NK-92 treated with Interleukin-12 subunit alpha and Interleukin-12 subunit beta, amount 100 ng/mL, for 24 hours (cell line): ENCODE measurements at regions not wholly inside any gene's neighbourhood (a gene's known extent, or its start where the extent isn't known, plus 50 kb on each side); places are given as distances from the start of the nearest gene placed in this dataset.
"Not testable (repeated sequence)": the region's sequence is repeated elsewhere in the genome, so short reads cannot be mapped to it uniquely, and the experiment has no call there.

ENCODE experiments used
- DNase-seq: peaks from one replicate; lab custom pipeline; 2025; lab: John Stamatoyannopoulos, UW

DNA sequence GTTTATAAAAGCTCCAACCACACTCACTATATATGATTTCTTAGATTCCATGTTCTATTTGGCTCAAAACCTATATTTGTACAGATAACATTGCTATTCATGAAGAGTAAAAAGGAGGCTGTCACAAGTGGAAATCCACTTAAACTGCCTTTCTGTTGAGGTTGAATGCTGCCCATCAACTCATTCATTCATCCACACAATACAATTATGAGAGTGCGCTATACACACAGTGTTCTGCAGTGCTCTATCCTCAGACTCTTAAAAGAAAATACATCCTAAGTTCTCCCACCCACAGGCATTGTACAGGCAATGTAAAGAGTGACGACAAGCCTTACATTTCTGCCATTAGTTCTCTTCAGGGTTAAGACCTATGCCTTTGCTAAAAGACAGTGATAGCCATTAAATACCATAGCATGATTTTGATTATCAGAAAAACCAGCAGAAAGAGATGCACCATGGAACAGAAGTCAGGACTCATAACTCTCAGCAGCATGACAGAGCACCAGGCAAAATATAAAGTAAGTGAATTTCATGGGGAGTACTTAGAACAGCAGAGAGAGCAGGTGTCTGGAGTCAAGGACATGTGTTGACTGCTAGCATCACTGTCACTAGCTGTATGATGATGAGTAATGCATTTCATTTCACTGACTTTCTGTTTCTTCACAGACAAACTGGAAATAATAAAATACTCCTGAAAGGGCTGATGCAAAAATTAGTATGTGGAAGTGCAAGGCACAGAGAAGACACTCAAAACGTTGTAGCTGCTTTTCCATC is 218.0 kb downstream of the RBM26 start:
- no peak for DNase-seq

DNA sequence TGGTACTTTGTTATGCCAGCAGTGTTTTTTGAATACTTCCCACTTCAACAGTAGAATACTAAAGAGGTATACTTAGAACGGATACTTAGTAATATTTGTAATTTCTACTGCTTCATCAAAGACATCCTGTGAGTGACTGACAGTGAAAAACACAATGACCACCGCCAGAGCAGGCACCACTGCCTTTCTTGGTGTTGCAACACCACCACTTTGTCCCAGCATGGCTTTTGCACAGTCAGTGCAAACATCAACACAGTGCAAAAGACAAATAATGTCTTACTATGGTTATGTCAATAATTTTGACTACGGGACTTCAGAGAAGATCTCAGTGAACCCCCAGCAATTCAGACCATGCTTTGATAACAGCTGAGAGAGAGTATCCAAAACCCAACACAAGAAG is 220.5 kb downstream of the RBM26 start:
- DNase-seq, result no peak

GRCh38 chr13:79183231-79183630 is 222.8 kb downstream of the RBM26 start:
- DNase-seq, result no peak

- not testable (repeated sequence) for DNase-seq
Measured at GRCh38 chr13:79173691-79174090, 232.4 kb downstream of the RBM26 start.

GRCh38 chr13:79172924-79173323 is 233.1 kb downstream of the RBM26 start:
- DNase-seq, result not testable (repeated sequence)

GRCh38 chr13:79171141-79172061 is 234.7 kb downstream of the RBM26 start:
- no peak for DNase-seq

- DNase-seq, result no peak
Measured at GRCh38 chr13:79160818-79161217, 245.2 kb downstream of the RBM26 start.

DNA sequence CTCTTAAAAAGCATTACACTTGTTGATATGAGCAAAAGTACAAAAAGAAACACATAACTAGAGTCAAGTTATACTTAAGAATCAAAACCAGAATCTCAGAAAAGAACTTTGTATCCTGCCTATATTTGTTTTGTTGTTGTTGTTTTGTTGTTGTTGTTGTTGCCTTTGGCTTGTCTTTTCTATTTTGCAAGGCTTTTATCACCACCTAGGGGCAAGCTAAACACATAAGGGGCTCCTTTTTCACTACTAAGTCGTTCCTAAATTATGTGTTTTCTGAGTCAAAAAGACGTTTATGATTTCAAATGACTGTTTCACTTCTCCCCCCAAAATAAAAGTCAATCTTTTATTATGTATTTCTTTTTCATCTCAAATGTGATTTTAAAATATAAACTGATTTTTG is 250.2 kb downstream of the RBM26 start:
- DNase-seq, result no peak

DNA sequence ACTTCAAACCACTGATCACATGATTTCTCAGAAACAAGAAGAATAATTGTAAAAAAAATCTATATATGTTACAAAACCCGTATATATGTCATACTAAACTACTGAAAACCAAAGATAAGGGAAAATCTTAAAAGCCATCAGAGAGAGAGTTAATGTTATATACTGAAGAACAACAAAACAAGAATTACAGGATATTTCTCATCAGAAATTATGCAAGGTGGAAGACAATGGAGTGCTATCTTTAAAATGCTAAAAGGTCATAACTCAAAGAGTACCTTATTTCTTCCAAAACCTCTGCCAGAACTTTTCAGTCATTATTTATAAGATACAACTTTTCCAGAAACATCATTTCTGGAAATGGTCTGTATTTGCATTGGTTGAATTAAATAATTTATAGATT is 256.8 kb downstream of the RBM26 start:
- no peak for DNase-seq

GRCh38 chr13:79141082-79141481 is 265.0 kb downstream of the RBM26 start:
- DNase-seq, result no peak

DNA sequence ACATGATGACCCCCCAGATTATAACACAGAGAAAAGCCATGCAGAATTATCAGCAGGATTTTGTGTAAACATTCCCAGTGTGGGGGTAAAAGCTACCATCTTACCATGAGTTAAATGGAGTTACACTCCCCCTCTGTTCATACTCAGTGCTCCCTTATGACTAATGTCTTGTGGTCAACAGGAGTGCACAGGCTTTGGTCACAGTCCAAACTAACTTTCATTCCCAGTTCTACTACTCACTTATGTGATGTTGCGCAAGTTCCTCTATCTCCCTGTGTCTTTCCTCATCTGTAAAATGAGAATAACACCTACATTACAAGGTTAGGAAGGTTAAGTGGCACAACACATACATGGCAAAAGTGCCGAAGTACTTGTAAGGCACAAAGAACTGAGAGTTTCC is 277.9 kb downstream of the RBM26 start:
- no peak for DNase-seq

DNA sequence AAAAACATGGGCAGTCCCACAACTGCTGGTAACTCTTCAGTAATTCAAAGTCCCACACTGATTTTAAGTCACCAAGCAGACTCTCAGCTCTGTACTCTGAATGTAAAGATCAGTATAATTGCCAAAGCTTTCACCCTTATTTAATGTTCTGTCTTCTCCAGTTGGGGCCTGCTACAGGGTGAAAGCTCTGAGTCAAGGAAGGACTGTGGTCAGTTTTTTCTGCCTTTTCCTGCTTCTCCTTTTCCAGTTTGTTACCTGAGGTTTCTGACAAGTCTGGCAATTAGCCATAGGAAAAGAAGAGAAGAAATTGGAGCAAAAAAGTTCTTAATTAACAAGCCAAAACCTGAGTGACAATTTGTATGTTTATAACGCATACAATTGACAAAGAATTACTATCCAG is 279.3 kb downstream of the RBM26 start:
- no peak for DNase-seq

GRCh38 chr13:79124183-79124582 is 281.9 kb downstream of the RBM26 start:
- DNase-seq, result no peak

- DNase-seq, result no peak
Measured at GRCh38 chr13:79121286-79121685, 284.8 kb downstream of the RBM26 start.

- DNase-seq, result no peak
Measured at GRCh38 chr13:79119578-79120107, 286.4 kb downstream of the RBM26 start.

GRCh38 chr13:79112016-79112415 is 294.0 kb downstream of the RBM26 start:
- DNase-seq, result no peak

GRCh38 chr13:79108914-79109643 is 297.0 kb downstream of the RBM26 start:
- DNase-seq, result no peak

GRCh38 chr13:79098596-79098995 is 307.5 kb downstream of the RBM26 start:
- DNase-seq, result no peak

GRCh38 chr13:79097201-79097600 is 308.9 kb downstream of the RBM26 start:
- DNase-seq, result no peak

- DNase-seq, result no peak
Measured at GRCh38 chr13:79096099-79096498, 310.0 kb downstream of the RBM26 start.

DNA sequence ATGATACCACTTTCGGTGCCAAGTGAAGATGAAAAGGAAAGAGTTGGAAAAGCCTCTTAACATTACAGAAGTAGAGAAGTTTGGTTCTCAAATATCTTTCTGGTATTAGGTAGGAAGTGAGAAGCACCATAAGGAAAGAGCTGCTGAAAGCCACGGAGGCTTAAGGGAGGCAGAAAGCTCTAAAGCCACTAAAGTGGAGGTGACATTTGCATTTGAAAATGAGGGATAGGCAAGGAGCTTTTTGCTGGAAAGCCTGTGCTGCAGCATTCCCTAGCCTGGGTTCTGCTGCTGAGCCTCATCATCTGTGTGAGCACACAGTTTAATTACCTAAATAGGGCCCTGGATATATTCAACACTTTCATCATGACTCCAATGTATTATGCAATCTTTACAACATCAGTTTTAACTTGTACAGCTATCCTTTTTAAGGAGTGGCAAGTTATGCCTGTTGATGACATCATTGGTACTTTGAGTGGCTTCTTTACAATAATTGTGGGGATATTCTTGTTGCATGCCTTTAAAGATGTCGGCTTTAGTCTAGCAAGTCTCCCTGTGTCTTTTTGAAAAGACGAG is 315.4 kb downstream of the RBM26 start:
- no peak for DNase-seq
